ENCODE measurements at regions not wholly inside any gene's neighbourhood (a gene's known extent, or its start where the extent isn't known, plus 50 kb on each side); places are given as distances from the start of the nearest gene placed in this dataset.

GRCh38 chr5:166499447-166500240 lies 1791.8 kb upstream of the WWC1 start:
- no peak for TF ChIP-seq POLR2A (IDR thresholded peaks at IDR 0.05)
- TF ChIP-seq, protein P1, sequence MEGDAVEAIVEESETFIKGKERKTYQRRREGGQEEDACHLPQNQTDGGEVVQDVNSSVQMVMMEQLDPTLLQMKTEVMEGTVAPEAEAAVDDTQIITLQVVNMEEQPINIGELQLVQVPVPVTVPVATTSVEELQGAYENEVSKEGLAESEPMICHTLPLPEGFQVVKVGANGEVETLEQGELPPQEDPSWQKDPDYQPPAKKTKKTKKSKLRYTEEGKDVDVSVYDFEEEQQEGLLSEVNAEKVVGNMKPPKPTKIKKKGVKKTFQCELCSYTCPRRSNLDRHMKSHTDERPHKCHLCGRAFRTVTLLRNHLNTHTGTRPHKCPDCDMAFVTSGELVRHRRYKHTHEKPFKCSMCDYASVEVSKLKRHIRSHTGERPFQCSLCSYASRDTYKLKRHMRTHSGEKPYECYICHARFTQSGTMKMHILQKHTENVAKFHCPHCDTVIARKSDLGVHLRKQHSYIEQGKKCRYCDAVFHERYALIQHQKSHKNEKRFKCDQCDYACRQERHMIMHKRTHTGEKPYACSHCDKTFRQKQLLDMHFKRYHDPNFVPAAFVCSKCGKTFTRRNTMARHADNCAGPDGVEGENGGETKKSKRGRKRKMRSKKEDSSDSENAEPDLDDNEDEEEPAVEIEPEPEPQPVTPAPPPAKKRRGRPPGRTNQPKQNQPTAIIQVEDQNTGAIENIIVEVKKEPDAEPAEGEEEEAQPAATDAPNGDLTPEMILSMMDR (IDR thresholded peaks at IDR 0.05): no peak
